ENCODE measurements at regions not wholly inside any gene's neighbourhood (a gene's known extent, or its start where the extent isn't known, plus 50 kb on each side); places are given as distances from the start of the nearest gene placed in this dataset.
A peak's percentile ranks its signal among the peaks of the same experiment; 100 is the strongest.

DNA sequence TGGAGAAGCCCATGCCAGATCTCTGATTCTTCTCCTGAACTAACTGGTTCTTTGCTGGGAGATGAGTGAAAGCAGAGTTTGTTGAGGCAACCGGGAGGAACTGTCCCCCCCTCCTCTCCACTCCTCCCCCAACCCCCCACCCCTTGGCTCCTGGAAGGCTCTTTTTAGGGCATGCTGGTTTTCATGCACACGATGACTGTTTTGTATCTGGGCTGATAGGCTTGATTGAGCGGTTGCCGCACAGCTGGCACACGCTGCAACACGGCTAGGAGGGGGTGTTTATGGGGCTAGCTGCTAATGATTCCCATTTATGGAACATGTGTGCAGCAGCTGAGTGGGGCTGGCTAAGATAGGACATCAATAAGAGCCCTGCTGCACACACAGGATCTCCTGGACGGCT lies 137.2 kb downstream of the SMIM20 start:
- ATAC-seq = no peak; the same call in 2 of the 3 replicates
- TF ChIP-seq ZNF8 (CRISPR knock-in tag; IDR thresholded peaks at IDR 0.05) (no peak), TCF4 (CRISPR knock-in tag; IDR thresholded peaks at IDR 0.05; ENCODE audit: borderline replicate concordance) (peak; percentile 18; the same call in 1 of the 2 replicates)

GRCh38 chr4:26052663-26053541 lies 138.9 kb downstream of the SMIM20 start:
- ATAC-seq = no peak
- TF ChIP-seq ZFP3 (CRISPR knock-in tag; IDR thresholded peaks at IDR 0.05) = no peak
- no peak for TF ChIP-seq ARNTL (CRISPR knock-in tag; IDR thresholded peaks at IDR 0.05; ENCODE audit: borderline replicate concordance, low read depth)
- no peak for TF ChIP-seq SNAI2 (CRISPR knock-in tag; IDR thresholded peaks at IDR 0.05)
- TF ChIP-seq ISL1 (CRISPR knock-in tag; IDR thresholded peaks at IDR 0.05) = no peak
- no peak for TF ChIP-seq POU6F1 (CRISPR knock-in tag; IDR thresholded peaks at IDR 0.05; ENCODE audit: borderline replicate concordance, low read depth)
- no peak for TF ChIP-seq CREB5 (CRISPR knock-in tag; IDR thresholded peaks at IDR 0.05; ENCODE audit: low read depth)
- no peak for TF ChIP-seq ZNF8 (CRISPR knock-in tag; IDR thresholded peaks at IDR 0.05)
- TF ChIP-seq ZC3H10 (CRISPR knock-in tag; IDR thresholded peaks at IDR 0.05) = no peak

DNA sequence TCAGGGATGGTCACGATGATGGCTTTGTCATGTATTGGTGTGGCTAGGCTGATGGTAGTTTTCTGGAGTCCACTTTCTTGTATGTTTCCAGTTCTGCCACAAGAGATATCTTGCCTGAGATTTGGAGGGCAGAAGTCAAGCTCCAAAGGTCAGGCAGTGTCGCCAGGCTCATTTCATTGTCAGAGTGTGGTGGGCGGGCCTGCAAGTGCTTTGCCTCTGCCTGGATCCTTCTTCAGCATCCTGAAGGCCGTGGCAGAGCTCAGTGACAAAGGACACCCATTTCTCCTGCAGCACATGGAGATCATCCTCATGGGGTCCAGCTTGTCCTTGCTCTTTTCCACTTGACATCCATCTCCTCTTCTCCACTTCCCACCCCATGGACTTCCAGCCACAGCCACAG lies 139.7 kb downstream of the SMIM20 start:
- TF ChIP-seq OSR1 (CRISPR knock-in tag; IDR thresholded peaks at IDR 0.05) (no peak), SNAI2 (CRISPR knock-in tag; IDR thresholded peaks at IDR 0.05) (no peak), ISL1 (CRISPR knock-in tag; IDR thresholded peaks at IDR 0.05) (no peak), ZNF8 (CRISPR knock-in tag; IDR thresholded peaks at IDR 0.05) (no peak), ZNF70 (CRISPR knock-in tag; IDR thresholded peaks at IDR 0.05) (no peak), ZC3H10 (CRISPR knock-in tag; IDR thresholded peaks at IDR 0.05) (no peak), PPARA (CRISPR knock-in tag; IDR thresholded peaks at IDR 0.05; ENCODE audit: borderline replicate concordance) (no peak)
- TF ChIP-seq, protein P1, sequence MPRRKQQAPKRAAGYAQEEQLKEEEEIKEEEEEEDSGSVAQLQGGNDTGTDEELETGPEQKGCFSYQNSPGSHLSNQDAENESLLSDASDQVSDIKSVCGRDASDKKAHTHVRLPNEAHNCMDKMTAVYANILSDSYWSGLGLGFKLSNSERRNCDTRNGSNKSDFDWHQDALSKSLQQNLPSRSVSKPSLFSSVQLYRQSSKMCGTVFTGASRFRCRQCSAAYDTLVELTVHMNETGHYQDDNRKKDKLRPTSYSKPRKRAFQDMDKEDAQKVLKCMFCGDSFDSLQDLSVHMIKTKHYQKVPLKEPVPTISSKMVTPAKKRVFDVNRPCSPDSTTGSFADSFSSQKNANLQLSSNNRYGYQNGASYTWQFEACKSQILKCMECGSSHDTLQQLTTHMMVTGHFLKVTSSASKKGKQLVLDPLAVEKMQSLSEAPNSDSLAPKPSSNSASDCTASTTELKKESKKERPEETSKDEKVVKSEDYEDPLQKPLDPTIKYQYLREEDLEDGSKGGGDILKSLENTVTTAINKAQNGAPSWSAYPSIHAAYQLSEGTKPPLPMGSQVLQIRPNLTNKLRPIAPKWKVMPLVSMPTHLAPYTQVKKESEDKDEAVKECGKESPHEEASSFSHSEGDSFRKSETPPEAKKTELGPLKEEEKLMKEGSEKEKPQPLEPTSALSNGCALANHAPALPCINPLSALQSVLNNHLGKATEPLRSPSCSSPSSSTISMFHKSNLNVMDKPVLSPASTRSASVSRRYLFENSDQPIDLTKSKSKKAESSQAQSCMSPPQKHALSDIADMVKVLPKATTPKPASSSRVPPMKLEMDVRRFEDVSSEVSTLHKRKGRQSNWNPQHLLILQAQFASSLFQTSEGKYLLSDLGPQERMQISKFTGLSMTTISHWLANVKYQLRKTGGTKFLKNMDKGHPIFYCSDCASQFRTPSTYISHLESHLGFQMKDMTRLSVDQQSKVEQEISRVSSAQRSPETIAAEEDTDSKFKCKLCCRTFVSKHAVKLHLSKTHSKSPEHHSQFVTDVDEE (CRISPR knock-in tag; IDR thresholded peaks at IDR 0.05) = no peak
- no peak for ATAC-seq

DNA sequence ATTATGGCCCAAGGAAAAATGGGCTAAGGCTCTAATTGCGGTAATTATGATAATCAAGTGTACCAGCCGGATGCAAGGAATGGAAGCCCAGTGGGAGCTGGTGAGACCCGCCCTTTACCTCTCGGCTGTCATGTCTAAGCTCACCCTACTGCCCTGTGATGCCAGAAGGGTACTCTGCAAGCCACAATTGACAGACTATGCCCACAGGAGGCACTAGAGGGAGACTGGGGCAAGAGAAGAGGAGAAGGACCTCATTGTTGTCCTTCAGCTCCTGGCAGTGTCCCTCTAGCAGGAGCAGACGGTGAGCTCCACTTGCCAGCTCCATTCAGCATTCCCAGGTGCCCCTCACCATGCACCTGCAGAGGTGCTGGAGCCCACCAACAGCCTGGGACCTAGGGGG lies 141.8 kb downstream of the SMIM20 start:
- ATAC-seq = no peak

More for the DNA sequence above, 141.8 kb downstream of the SMIM20 start:
- no peak for TF ChIP-seq TOX (CRISPR knock-in tag; IDR thresholded peaks at IDR 0.05; ENCODE audit: borderline replicate concordance)
- no peak for TF ChIP-seq ZC3H10 (CRISPR knock-in tag; IDR thresholded peaks at IDR 0.05)
- TF ChIP-seq, protein P2, sequence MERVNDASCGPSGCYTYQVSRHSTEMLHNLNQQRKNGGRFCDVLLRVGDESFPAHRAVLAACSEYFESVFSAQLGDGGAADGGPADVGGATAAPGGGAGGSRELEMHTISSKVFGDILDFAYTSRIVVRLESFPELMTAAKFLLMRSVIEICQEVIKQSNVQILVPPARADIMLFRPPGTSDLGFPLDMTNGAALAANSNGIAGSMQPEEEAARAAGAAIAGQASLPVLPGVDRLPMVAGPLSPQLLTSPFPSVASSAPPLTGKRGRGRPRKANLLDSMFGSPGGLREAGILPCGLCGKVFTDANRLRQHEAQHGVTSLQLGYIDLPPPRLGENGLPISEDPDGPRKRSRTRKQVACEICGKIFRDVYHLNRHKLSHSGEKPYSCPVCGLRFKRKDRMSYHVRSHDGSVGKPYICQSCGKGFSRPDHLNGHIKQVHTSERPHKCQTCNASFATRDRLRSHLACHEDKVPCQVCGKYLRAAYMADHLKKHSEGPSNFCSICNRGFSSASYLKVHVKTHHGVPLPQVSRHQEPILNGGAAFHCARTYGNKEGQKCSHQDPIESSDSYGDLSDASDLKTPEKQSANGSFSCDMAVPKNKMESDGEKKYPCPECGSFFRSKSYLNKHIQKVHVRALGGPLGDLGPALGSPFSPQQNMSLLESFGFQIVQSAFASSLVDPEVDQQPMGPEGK (CRISPR knock-in tag; IDR thresholded peaks at IDR 0.05; ENCODE audit: borderline replicate concordance) = no peak
- TF ChIP-seq CREB5 (CRISPR knock-in tag; IDR thresholded peaks at IDR 0.05; ENCODE audit: low read depth) = no peak
- TF ChIP-seq BACH2 (CRISPR knock-in tag; IDR thresholded peaks at IDR 0.05; ENCODE audit: borderline replicate concordance) = no peak
- no peak for TF ChIP-seq SNAI2 (CRISPR knock-in tag; IDR thresholded peaks at IDR 0.05)
- no peak for TF ChIP-seq TCF4 (CRISPR knock-in tag; IDR thresholded peaks at IDR 0.05; ENCODE audit: borderline replicate concordance)
- TF ChIP-seq ARNTL (CRISPR knock-in tag; IDR thresholded peaks at IDR 0.05; ENCODE audit: borderline replicate concordance, low read depth) = no peak
- no peak for TF ChIP-seq POU6F1 (CRISPR knock-in tag; IDR thresholded peaks at IDR 0.05; ENCODE audit: borderline replicate concordance, low read depth)
- no peak for TF ChIP-seq ZNF565 (CRISPR knock-in tag; conservative IDR thresholded peaks at IDR 0.05; ENCODE audit: low read depth)
- no peak for TF ChIP-seq ZFP30 (CRISPR knock-in tag; IDR thresholded peaks at IDR 0.05)
- no peak for TF ChIP-seq RARB (CRISPR knock-in tag; IDR thresholded peaks at IDR 0.05)
- TF ChIP-seq ISL1 (CRISPR knock-in tag; IDR thresholded peaks at IDR 0.05) = no peak
- no peak for TF ChIP-seq ZNF8 (CRISPR knock-in tag; IDR thresholded peaks at IDR 0.05)
- TF ChIP-seq, protein P3, sequence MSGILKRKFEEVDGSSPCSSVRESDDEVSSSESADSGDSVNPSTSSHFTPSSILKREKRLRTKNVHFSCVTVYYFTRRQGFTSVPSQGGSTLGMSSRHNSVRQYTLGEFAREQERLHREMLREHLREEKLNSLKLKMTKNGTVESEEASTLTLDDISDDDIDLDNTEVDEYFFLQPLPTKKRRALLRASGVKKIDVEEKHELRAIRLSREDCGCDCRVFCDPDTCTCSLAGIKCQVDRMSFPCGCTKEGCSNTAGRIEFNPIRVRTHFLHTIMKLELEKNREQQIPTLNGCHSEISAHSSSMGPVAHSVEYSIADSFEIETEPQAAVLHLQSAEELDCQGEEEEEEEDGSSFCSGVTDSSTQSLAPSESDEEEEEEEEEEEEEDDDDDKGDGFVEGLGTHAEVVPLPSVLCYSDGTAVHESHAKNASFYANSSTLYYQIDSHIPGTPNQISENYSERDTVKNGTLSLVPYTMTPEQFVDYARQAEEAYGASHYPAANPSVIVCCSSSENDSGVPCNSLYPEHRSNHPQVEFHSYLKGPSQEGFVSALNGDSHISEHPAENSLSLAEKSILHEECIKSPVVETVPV (CRISPR knock-in tag; IDR thresholded peaks at IDR 0.05) = no peak
- TF ChIP-seq ZNF70 (CRISPR knock-in tag; IDR thresholded peaks at IDR 0.05) = no peak
